A549 (cell line): ENCODE measurements at regions not wholly inside any gene's neighbourhood (a gene's known extent, or its start where the extent isn't known, plus 50 kb on each side); places are given as distances from the start of the nearest gene placed in this dataset.

Source experiments
- ATAC-seq, 2 experiments: fragments of 200-7000 bp in 1 of 2; fragments of >200 bp in 1 of 2; cut with Nextera tagmentation in 1 of 2; cut with Tn5 transposase in 1 of 2; 3 replicates each; pipeline versions ENCODE4 v1.8.0 to v1.9.1; 2018 to 2020; ENCODE audit warnings: mild to moderate bottlenecking in 1 of 2, moderate library complexity in 1 of 2
- CTCF ChIA-PET: fragments of 300-600 bp; sonication (Branson Sonifier 250); formaldehyde crosslinking; extraction: SDS; loops from one replicate; lab custom pipeline; 2021; ENCODE audit warnings: antibody characterized with exemption, inconsistent platforms; lab: Yijun Ruan, JAX
- POLR2A ChIA-PET: fragments of 350-600 bp; formaldehyde crosslinking; extraction: SDS; loops from one replicate; lab custom pipeline; 2021; ENCODE audit warnings: antibody characterized with exemption, inconsistent platforms; lab: Yijun Ruan, JAX
- DNase-seq, 2 experiments: peaks; one replicate each; pipeline versions ENCODE4 v3.0.0 to v3.0.0-alpha.2; 2011 to 2016; ENCODE audit warnings: low read depth in 1 of 2, low spot score in 1 of 2
- FAIRE-seq: peaks from 2 replicates; lab custom pipeline; 2011; peaks lifted over from hg19 to GRCh38; lab: Jason Lieb, UNC
- H3K27ac ChIP-seq, 2 experiments: fragments of >200 bp; sonication (Bioruptor Twin); formaldehyde crosslinking; 3 replicates each; pipeline ENCODE4 v1.5.1; 2016 to 2017
- H3K4me1 ChIP-seq: fragments of >200 bp; sonication (Bioruptor Twin); formaldehyde crosslinking; 3 replicates; pipeline ENCODE4 v1.6.1; 2016
- H3K4me2 ChIP-seq: fragments of >200 bp; sonication (Bioruptor Twin); formaldehyde crosslinking; 3 replicates; pipeline ENCODE4 v1.6.1; 2016
- H3K4me3 ChIP-seq: fragments of >200 bp; sonication (Bioruptor Twin); formaldehyde crosslinking; 3 replicates; pipeline ENCODE4 v1.5.1; 2016
- H3K9me3 ChIP-seq: fragments of >200 bp; sonication (Bioruptor Twin); formaldehyde crosslinking; 3 replicates; pipeline ENCODE4 v1.6.1; 2016
- BHLHE40 ChIP-seq: IDR thresholded peaks from 2 replicates; pipeline ENCODE4 v1.6.1; 2012; ENCODE audit warnings: low read depth, low read length, inconsistent platforms
- CBX2 ChIP-seq: fragments of 200-600 bp; sonication (generic); IDR thresholded peaks from 2 replicates; pipeline ENCODE4 v1.6.1; 2016; ENCODE audit warnings: low read depth, mild to moderate bottlenecking, borderline replicate concordance
- CBX8 ChIP-seq: fragments of 200-600 bp; sonication (generic); IDR thresholded peaks from 2 replicates; pipeline ENCODE4 v1.6.1; 2016
- EHMT2 ChIP-seq: fragments of 200-600 bp; sonication (generic); IDR thresholded peaks from 2 replicates; pipeline ENCODE4 v1.6.1; 2016; ENCODE audit warnings: antibody characterized with exemption, low read depth, mild to moderate bottlenecking, moderate library complexity
- FOSB ChIP-seq: fragments of 250-450 bp; sonication (Bioruptor Pico); IDR thresholded peaks from 2 replicates; pipeline ENCODE4 v1.5.0; 2020; ENCODE audit warnings: mild to moderate bottlenecking, moderate library complexity
- HOXB13 ChIP-seq: fragments of 250-450 bp; sonication (Bioruptor Pico); IDR thresholded peaks from 2 replicates; pipeline ENCODE4 v1.5.0; 2020; ENCODE audit warnings: low read depth, mild to moderate bottlenecking, moderate library complexity
- HOXB5 ChIP-seq: fragments of 250-450 bp; sonication (Bioruptor Pico); IDR thresholded peaks from 2 replicates; pipeline ENCODE4 v1.5.0; 2020; ENCODE audit warnings: mild to moderate bottlenecking, moderate library complexity
- JUNB ChIP-seq: fragments of >200 bp; sonication (Bioruptor Twin); formaldehyde crosslinking; IDR thresholded peaks from 2 replicates; pipeline ENCODE4 v1.6.1; 2016
- KDM1A ChIP-seq: fragments of 200-600 bp; sonication (generic); IDR thresholded peaks from 2 replicates; pipeline ENCODE4 v1.6.1; 2016; ENCODE audit warnings: low read depth, mild to moderate bottlenecking
- KDM5A ChIP-seq: fragments of 200-600 bp; sonication (generic); IDR thresholded peaks from 2 replicates; pipeline ENCODE4 v1.6.1; 2016; ENCODE audit warnings: antibody characterized with exemption, mild to moderate bottlenecking
- MAFK ChIP-seq: fragments of 450-650 bp; IDR thresholded peaks from 2 replicates; pipeline ENCODE4 v1.6.1; 2014; ENCODE audit not compliant: partially characterized antibody
- NFE2L2 ChIP-seq: fragments of 150-350 bp; conservative IDR thresholded peaks from 2 replicates; pipeline ENCODE4 v1.6.1; 2014; ENCODE audit warnings: low read length
- NR3C1 ChIP-seq: fragments of >200 bp; sonication (Bioruptor Twin); formaldehyde crosslinking; IDR thresholded peaks from 3 replicates; pipeline ENCODE4 v1.6.1; 2017
- POLR2A ChIP-seq: IDR thresholded peaks from 2 replicates; pipeline ENCODE4 v1.6.1; 2012; ENCODE audit warnings: mild to moderate bottlenecking, low read length
- RAD21 ChIP-seq, 2 experiments: fragments of >200 bp in 1 of 2; sonication (Bioruptor Twin) in 1 of 2; formaldehyde crosslinking in 1 of 2; IDR thresholded peaks in 1 of 2; conservative IDR thresholded peaks in 1 of 2; 2 replicates in 1 of 2; 3 replicates in 1 of 2; pipeline ENCODE4 v1.6.1; 2012 to 2018; ENCODE audit warnings: inconsistent platforms in 1 of 2
- RARB ChIP-seq: fragments of 250-450 bp; sonication (Bioruptor Pico); IDR thresholded peaks from 2 replicates; pipeline ENCODE4 v1.8.0; 2021; ENCODE audit warnings: mild to moderate bottlenecking, moderate library complexity
- RCOR1 ChIP-seq: fragments of 150-350 bp; IDR thresholded peaks from 2 replicates; pipeline ENCODE4 v1.6.1; 2014; ENCODE audit warnings: antibody characterized with exemption, low read length, low read depth
- SMC3 ChIP-seq: fragments of >200 bp; sonication (Bioruptor Twin); formaldehyde crosslinking; IDR thresholded peaks from 3 replicates; pipeline ENCODE4 v1.6.1; 2018; ENCODE audit warnings: inconsistent platforms
- SREBF2 ChIP-seq: fragments of 450-650 bp; IDR thresholded peaks from 2 replicates; pipeline ENCODE4 v1.6.1; 2014; ENCODE audit warnings: mild to moderate bottlenecking, moderate library complexity
- WGBS: methylation state at CpG from one replicate; pipeline ENCODE4 v1.1.6; 2017; ENCODE audit errors: missing lambda C conversion rate; 5-methylcytosine and 5-hydroxymethylcytosine counted together
- TF ChIP-seq, protein P1 (sequence below): fragments of 250-450 bp; sonication (Bioruptor Pico); IDR thresholded peaks from 2 replicates; pipeline ENCODE4 v1.5.0; 2021; ENCODE audit warnings: mild to moderate bottlenecking, moderate library complexity, borderline replicate concordance
- TF ChIP-seq, protein P2 (sequence below): fragments of 450-650 bp; IDR thresholded peaks from 2 replicates; pipeline ENCODE4 v1.6.1; 2014; ENCODE audit warnings: antibody characterized with exemption
- TF ChIP-seq, protein P3 (sequence below): IDR thresholded peaks from 2 replicates; pipeline ENCODE4 v1.6.1; 2012
- TF ChIP-seq, protein P4 (sequence below): fragments of >200 bp; sonication (Bioruptor Twin); formaldehyde crosslinking; IDR thresholded peaks from 3 replicates; pipeline ENCODE4 v1.5.1; 2016
- TF ChIP-seq, protein P5 (sequence below): IDR thresholded peaks from 2 replicates; pipeline ENCODE4 v1.6.1; 2012; ENCODE audit warnings: low read depth, borderline replicate concordance

DNA sequence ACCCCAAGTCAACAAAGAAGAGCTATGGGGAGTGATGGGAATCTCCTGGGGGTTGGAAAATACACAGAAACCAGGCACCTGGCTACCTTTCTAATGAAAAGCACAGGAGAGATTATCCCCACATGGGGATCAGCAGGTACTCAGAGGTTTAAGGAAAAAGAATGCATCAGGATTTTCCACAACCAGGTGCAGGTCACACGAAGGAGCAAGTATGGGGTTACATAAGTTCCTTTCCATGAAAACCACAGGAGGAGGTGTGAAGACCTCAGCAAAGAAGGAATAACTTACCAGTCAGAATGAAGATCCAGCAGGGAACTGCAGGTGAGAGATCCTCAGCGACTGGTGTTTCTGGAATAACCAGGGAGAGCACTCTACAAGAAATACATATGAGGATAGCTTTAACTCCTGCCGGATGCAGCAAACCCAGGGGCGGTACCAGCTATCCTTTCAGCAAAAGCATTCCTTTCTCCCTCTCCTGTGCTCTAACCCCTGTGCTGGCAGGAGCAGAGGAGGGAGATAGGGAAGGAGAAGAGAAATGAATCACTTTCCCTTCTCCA lies 116.7 kb upstream of the TMEM106B start:
- Histone ChIP-seq H3K4me2 (no peak overlapping the region), H3K27ac (0 out of 6 replicates have a peak overlapping the region, but pooled peaks of 1 of the 2 experiments have one; percentile 13), H3K4me3 (no peak overlapping the region), H3K9me3 (peaks cover 7% of the 10 kb centered on the region; the same call in 2 of the 3 replicates), H3K4me1 (no peaks in the 10 kb centered on the region)
- CTCF ChIA-PET, result no interaction called here
- WGBS, result 79% methylated on average over 4 of the region's 4 CpGs
- no peak for TF ChIP-seq RCOR1
- TF ChIP-seq JUNB, result no peak
- POLR2A ChIA-PET, result no interaction called here
- ATAC-seq, result no peak
- FAIRE-seq, result no peak
- no peak for DNase-seq

DNA sequence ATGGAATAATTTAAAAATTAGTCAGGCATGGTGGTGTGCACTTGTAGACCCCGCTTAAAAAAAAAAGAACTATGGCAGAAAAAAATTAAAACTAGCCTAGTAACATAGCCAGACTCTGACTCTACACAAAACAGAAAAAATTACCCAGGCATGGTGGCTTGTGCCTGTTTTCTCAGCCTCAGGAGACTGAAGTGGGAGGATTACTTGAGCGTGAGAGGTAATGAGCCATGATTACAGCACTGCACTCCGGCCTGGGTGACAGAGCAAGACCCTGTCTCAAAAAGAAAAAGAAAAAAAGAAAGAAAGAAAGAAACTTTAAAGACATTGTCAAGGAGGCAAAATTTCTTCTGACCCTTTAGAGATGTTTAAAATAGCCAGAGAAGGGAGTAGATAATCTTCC lies 109.0 kb upstream of the TMEM106B start:
- FAIRE-seq, result no peak
- CTCF ChIA-PET, result no interaction called here
- no peak for DNase-seq

DNA sequence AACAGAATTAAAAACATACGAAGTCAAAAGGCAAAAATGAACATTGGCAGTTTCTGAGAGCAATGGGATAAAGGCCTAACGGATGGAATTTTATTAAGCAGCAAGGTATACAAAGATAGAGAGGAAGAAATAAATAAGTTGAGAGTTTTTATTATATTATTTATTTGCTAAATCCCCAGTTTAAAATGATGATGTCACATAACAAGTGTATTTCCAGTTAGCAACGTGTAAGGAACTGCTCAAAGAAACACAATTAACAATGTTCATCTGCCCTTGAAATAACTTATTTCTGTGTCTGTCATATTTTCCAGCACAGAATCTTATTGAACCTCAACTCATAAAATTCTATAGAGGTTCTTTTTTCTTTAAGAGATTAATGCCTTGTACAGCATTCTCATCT lies 108.6 kb upstream of the TMEM106B start:
- peaks cover 14% of the 10 kb centered on the region; the same call in 2 of the 3 replicates for H3K9me3 ChIP-seq
- CTCF ChIA-PET, result no interaction called here
- TF ChIP-seq KDM1A (no peak), RAD21 (conservative IDR thresholded peaks at IDR 0.05 in 1 of 2, IDR thresholded peaks at IDR 0.05 in 1 of 2) (no peak), NR3C1 (no peak), SMC3 (no peak), RARB (no peak), HOXB5 (CRISPR knock-in tag) (no peak), SREBF2 (no peak), MAFK (no peak), HOXB13 (CRISPR knock-in tag) (no peak)
- TF ChIP-seq, protein P1, sequence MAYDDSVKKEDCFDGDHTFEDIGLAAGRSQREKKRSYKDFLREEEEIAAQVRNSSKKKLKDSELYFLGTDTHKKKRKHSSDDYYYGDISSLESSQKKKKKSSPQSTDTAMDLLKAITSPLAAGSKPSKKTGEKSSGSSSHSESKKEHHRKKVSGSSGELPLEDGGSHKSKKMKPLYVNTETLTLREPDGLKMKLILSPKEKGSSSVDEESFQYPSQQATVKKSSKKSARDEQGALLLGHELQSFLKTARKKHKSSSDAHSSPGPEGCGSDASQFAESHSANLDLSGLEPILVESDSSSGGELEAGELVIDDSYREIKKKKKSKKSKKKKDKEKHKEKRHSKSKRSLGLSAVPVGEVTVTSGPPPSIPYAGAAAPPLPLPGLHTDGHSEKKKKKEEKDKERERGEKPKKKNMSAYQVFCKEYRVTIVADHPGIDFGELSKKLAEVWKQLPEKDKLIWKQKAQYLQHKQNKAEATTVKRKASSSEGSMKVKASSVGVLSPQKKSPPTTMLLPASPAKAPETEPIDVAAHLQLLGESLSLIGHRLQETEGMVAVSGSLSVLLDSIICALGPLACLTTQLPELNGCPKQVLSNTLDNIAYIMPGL (CRISPR knock-in tag), result no peak
- TF ChIP-seq, protein P2, sequence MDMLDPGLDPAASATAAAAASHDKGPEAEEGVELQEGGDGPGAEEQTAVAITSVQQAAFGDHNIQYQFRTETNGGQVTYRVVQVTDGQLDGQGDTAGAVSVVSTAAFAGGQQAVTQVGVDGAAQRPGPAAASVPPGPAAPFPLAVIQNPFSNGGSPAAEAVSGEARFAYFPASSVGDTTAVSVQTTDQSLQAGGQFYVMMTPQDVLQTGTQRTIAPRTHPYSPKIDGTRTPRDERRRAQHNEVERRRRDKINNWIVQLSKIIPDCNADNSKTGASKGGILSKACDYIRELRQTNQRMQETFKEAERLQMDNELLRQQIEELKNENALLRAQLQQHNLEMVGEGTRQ, result no peak
- TF ChIP-seq, all 56 proteins: peak for 0
- WGBS, result 86% methylated on average over 3 of the region's 3 CpGs
- Histone ChIP-seq H3K27ac (no peak overlapping the region), H3K4me1 (peaks cover 19% of the 10 kb centered on the region), H3K4me2 (no peak overlapping the region), H3K4me3 (no peak overlapping the region)
- DNase-seq (no peak), FAIRE-seq (no peak), ATAC-seq (no peak)
- POLR2A ChIA-PET, result no interaction called here

More for the DNA sequence above, 109.0 kb upstream of the TMEM106B start:
- TF ChIP-seq CBX2 (no peak), KDM5A (no peak), BHLHE40 (no peak), POLR2A (no peak), EHMT2 (no peak), NFE2L2 (no peak), CBX8 (no peak), FOSB (CRISPR knock-in tag) (no peak)
- TF ChIP-seq, protein P3, sequence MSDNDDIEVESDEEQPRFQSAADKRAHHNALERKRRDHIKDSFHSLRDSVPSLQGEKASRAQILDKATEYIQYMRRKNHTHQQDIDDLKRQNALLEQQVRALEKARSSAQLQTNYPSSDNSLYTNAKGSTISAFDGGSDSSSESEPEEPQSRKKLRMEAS, result no peak
- TF ChIP-seq, protein P4, sequence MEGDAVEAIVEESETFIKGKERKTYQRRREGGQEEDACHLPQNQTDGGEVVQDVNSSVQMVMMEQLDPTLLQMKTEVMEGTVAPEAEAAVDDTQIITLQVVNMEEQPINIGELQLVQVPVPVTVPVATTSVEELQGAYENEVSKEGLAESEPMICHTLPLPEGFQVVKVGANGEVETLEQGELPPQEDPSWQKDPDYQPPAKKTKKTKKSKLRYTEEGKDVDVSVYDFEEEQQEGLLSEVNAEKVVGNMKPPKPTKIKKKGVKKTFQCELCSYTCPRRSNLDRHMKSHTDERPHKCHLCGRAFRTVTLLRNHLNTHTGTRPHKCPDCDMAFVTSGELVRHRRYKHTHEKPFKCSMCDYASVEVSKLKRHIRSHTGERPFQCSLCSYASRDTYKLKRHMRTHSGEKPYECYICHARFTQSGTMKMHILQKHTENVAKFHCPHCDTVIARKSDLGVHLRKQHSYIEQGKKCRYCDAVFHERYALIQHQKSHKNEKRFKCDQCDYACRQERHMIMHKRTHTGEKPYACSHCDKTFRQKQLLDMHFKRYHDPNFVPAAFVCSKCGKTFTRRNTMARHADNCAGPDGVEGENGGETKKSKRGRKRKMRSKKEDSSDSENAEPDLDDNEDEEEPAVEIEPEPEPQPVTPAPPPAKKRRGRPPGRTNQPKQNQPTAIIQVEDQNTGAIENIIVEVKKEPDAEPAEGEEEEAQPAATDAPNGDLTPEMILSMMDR, result no peak
- TF ChIP-seq, protein P5, sequence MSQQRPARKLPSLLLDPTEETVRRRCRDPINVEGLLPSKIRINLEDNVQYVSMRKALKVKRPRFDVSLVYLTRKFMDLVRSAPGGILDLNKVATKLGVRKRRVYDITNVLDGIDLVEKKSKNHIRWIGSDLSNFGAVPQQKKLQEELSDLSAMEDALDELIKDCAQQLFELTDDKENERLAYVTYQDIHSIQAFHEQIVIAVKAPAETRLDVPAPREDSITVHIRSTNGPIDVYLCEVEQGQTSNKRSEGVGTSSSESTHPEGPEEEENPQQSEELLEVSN, result no peak
- TF ChIP-seq, protein P1 (CRISPR knock-in tag), result no peak
- Histone ChIP-seq H3K4me3 (no peak overlapping the region), H3K4me1 (peaks cover 15% of the 10 kb centered on the region), H3K9me3 (peaks cover 14% of the 10 kb centered on the region; the same call in 2 of the 3 replicates), H3K4me2 (no peak overlapping the region), H3K27ac (no peak overlapping the region)
- WGBS, result 73% methylated on average over 3 of the region's 3 CpGs
- POLR2A ChIA-PET, result no interaction called here
- ATAC-seq, result no peak
